Glomerular visceral epithelial cell (primary cell): ENCODE measurements at regions not wholly inside any gene's neighbourhood (a gene's known extent, or its start where the extent isn't known, plus 50 kb on each side); places are given as distances from the start of the nearest gene placed in this dataset.
"Not testable (repeated sequence)": the region's sequence is repeated elsewhere in the genome, so short reads cannot be mapped to it uniquely, and the experiment has no call there.

ENCODE experiments used
- DNase-seq: peaks from one replicate; pipeline ENCODE4 v3.0.0-alpha.2; 2016; ENCODE audit errors: extremely low spot score

- DNase-seq = no peak
These were observed 510.6 kb downstream of the ARL4A start for GRCh38 chr7:13198036-13198435.

GRCh38 chr7:13198727-13199126 lies 511.3 kb downstream of the ARL4A start:
- DNase-seq = no peak

DNA sequence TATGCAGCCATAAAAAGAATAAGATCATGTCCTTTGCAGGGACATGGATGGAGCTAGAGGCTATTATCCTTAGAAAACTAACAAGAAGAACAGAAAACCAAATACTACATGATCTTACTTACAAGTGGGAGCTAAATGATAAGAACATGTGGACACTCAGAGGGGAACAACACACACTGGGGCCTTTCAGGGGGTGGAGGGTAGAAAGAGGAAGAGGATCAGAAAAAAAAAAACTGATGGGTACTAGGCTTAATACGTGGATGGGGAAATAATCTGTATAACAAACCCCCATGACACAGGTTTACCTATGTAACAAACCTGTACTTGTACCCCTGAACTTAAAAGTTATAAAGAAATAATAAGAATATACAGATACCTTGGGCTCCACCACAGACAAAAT lies 514.2 kb downstream of the ARL4A start:
- DNase-seq = no peak

DNA sequence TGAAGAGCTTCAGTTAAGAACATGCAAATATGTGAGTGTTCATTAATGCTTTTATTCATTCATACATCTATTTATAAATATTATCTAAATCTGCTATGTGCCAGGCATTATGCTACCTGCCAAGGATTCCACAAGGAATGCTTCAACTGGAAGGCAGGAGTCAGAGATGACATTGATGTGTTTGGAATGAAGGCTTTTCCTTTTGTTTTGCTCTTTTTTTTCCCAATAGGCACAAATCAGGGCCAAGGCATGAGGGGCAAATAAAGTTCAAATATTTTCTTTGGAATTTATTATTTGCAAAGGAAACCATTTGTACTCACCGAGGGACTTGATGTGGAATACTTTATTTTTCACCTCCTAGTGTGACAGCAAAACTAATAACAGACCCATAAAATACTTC lies 530.3 kb downstream of the ARL4A start:
- no peak for DNase-seq

- DNase-seq = no peak
These were observed 537.6 kb downstream of the ARL4A start for GRCh38 chr7:13225068-13225467.

- DNase-seq = no peak
These were observed 539.0 kb downstream of the ARL4A start for GRCh38 chr7:13226385-13226784.

GRCh38 chr7:13231216-13231615 lies 543.8 kb downstream of the ARL4A start:
- DNase-seq = no peak

DNA sequence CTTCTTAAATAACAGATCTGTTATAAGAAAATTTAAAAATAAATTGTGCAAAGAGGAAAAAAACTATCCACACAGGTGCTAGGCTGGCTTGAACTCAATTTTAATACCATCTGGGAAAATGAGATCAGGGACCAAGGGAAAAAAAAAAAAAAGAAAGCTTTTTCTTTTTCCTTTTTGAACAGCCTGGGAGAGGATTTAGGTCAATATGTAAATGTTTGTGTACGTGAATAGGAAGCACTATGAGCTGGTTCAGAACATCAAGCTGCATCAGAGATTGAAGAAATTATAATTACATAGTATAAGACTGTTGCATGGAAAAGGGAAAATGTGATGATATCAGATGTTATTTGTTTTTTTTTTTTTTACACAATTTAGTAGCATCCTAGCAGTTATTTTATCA lies 548.0 kb downstream of the ARL4A start:
- no peak for DNase-seq

DNA sequence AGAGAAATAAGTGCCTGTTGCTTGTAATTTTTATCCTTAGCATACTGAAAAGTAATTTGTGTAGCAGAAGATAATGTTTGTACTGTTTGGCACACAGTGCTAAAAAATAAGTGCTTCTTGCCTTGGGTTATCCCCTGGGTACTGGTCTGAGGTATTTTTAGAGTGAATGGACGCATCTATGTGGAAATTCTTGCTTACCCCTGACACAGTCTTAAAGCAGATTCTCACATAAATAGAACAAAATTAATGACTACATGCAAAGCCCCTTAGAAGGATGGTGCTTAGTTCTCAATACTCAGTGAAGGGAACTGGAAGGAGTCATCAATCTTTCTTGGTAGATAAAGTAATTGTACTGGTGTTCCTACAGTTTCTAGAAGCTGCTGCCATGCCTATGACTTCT lies 548.6 kb downstream of the ARL4A start:
- no peak for DNase-seq

- peak; percentile 83 for DNase-seq
These were observed 552.9 kb downstream of the ARL4A start for GRCh38 chr7:13240349-13240748.

GRCh38 chr7:13241416-13241815 lies 554.0 kb downstream of the ARL4A start:
- no peak for DNase-seq

GRCh38 chr7:13257661-13258060 lies 570.2 kb downstream of the ARL4A start:
- no peak for DNase-seq

DNA sequence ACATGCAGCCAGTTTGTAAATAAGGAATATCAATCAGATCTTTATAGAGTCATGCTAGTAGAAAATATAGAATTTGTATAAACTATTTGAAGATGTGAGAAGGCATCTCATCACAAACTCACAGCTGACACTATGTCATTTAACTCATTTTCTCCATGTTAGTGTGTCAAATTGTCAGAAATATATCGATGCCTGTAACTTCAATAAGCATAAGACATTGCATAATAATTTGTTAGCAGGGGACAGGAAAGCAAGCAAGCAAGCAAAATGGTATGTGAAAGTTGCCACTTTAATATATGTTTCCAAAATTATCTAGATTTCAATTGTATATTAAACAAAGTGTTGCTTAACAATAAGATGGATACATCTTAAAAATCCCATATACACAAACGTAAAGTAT lies 571.0 kb downstream of the ARL4A start:
- DNase-seq = no peak

DNA sequence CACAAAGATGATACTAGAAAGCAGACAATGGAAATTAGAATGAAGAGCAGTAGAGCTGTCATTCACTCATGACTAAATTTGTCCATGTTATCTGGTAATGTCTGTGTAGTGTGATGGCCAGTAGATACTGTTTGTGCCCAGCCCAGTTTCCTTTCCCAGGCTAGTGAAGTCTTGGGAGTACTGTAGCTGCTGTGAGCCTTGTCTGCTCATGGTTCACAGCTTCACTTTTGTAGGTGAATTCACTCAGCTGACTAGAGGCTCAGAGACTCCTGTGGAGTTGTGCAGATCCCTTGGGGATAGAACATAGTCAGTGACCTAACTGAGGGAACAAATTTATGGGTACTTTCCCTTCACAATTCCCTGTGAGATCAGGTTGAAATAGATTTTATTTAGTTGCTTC lies 572.5 kb downstream of the ARL4A start:
- DNase-seq = no peak

- peak; percentile 36 for DNase-seq
These were observed 575.6 kb downstream of the ARL4A start for GRCh38 chr7:13262929-13263530.

DNA sequence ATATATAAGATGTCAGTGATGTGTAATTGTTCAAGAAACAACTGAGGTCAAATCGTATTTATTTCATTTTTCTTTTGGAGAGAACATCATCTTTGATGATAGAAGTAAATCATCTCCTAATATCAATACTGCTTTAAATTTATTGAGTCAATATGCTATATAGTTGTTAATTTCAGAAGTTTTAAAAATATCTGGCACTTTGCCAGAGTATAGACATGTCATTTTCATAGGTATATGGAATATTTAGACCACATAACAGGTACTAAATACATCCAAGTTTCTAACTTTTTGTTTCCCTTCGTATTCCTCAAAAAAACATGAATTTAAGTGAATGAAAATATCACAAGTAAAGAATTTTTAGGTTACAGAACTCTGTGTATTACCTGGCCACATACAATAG lies 577.8 kb downstream of the ARL4A start:
- DNase-seq = no peak

DNA sequence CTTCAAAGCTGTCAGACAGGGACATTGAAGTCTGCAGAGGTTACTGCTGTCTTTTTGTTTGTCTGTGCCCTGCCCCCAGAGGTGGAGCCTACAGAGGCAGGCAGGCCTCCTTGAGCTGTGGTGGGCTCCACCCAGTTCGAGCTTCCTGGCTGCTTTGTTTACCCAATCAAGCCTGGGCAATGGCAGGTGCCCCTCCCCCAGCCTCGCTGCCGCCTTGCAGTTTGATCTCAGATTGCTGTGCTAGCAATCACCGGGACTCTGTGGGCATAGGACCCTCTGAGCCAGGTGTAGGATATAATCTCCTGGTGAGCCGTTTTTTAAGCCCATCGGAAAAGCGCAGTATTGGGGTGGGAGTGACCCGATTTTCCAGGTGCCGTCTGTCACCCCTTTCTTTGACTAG lies 586.8 kb downstream of the ARL4A start:
- DNase-seq = not testable (repeated sequence)

DNA sequence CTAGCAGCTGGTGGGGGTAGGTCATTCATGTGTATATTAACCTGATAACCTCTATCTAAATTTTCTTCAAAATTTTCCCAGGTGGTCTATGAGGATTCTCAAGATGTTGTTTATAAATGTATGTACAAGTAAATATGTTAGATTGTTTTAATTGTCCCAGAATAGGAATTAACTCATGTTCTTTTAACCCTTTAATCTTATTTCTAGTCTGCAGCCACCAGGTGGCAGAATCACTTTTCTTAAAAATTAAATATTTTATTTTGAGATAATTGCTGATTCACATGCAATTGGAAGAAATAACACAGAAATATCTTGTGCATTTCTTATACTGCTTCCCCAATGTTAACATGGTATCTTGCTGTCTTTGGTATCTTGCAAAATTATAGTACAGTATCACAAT lies 589.5 kb downstream of the ARL4A start:
- no peak for DNase-seq

- no peak for DNase-seq
These were observed 590.6 kb downstream of the ARL4A start for GRCh38 chr7:13278020-13278419.

DNA sequence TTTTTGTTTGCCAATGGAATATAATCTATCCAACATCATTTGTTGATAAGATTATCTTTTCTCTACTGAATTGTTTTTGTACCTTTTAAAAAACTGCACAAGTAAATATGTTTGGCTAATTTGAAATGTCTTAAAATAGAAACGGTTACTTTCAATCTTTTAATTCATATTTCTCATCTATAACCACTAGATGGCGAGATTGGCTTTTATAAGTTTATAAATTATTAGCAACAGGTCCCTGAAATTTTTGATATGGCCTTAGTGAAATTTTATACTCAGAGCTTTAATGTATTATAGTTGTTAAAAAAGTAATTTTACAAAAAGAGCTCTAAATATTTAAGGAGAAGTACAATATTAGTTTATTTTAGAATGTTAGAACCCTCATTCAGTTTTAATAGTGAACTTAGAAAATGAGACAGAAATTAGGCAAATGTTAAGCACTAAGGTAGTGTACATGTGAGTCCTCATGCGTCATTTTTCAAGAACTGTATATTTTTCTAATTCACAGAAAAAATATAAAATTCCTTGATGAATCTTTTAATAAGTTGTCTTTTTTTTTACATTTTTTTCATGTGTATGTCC lies 592.5 kb downstream of the ARL4A start:
- DNase-seq = peak; percentile 12

- DNase-seq = peak; percentile 14
These were observed 595.0 kb downstream of the ARL4A start for GRCh38 chr7:13282377-13282980.

DNA sequence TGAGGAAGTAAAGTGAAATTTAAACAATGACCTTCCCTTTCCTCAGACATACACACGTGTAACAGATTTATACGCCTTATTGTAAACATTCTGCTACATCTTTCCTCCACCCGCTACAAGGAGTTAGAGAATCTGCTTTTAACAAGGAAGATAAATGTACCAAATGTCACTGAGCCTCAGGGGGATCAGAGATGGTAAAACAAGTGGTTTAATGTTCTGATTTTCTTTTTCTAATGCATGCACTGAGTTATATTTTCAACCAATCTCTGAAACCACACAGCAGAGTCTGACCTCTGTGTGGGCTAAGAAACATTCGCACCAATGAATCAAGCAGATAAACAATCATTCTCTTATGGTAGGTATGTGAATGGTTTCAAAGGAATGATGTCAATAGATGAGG lies 599.5 kb downstream of the ARL4A start:
- no peak for DNase-seq

DNA sequence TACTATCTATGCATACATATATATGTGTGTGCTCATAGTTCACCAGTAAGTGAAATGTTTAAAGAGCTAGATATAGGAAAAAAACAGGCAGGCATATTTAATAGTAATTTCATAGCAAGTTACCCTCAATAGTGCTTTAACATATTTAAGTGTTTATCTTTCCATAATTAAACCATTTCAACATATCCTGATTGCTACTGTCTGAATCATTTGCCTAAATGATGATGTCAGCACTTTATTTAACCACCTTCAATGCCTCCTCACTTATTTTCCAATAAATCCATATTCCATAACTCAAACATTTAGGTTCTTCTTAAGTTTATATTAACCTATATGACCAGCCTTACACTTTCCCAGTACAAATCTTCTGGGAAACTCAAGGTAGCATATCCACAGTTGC lies 601.1 kb downstream of the ARL4A start:
- no peak for DNase-seq

DNA sequence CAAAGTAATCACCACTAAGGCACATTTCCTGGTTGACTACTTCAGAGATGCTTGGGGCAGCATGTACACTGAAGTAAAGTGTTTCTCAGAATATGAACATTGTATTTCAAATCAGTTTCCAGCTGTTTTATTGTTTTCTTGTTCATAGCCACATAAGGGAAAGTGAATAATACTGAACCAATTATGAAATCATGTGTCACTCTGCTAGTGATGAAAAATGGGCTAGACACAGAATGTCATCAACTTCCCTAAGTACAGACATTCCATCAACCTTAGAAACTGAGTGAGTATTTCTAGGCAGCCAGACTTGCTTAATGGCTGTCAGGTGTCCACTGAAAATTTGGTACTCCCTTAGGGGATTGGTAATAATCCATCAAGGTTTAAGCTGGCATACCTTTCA lies 603.5 kb downstream of the ARL4A start:
- no peak for DNase-seq
